HG03342 (cell line): ENCODE measurements at regions not wholly inside any gene's neighbourhood (a gene's known extent, or its start where the extent isn't known, plus 50 kb on each side); places are given as distances from the start of the nearest gene placed in this dataset.

Experiments used
- ATAC-seq: cut with Tn5 transposase; IDR thresholded peaks from one replicate; pipeline ENCODE4 v1.9.1; 2021; ENCODE audit warnings: mild to moderate bottlenecking, moderate library complexity; ENCODE audit not compliant: unreplicated experiment

- no peak for ATAC-seq
These were observed 136.7 kb upstream of the CST7 start for GRCh38 chr20:24812373-24812772.

DNA sequence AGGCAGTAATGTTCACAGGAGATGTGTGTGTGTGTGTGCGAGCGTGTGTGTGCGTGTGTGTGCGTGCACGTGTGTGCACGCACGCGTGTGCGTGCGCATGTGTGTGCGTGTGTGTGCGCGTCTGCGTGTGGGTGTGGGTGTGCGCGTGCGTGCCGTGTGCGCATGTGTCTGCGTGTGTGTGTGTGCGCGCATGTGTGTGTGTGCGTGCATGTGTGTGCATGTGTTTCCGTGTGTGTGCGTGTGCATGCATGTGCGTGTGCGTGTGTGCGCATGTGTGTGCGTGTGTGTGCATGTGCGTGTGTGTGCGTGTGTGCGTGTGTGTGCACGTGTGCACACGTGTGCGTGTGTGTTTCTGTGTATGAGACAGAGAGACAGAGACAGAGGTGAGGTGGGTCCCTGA, 136.0 kb upstream of the CST7 start:
- no peak for ATAC-seq

DNA sequence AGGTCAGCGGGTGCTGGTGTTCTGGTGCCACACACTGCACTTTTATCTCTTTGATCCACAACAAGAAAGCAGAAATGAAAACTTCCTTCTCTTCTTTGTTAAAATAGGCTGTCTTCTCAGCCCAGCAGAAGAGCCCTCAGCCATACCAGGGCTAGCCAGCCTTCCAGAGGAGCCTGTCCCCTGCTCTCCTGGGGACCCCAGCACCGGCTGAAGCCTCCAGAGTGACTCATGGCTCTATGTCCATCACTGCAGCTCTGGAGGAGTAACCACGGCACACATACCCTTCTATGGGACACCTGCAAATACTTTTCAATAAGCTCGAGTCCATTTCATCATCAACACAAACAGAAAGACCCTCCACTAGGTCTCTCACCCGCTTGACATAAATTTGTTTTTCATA, 135.6 kb upstream of the CST7 start:
- no peak for ATAC-seq

- no peak for ATAC-seq
These were observed 135.1 kb upstream of the CST7 start for GRCh38 chr20:24813936-24814335.

- ATAC-seq, result no peak
These were observed 134.4 kb upstream of the CST7 start for GRCh38 chr20:24814556-24815195.

- no peak for ATAC-seq
These were observed 133.8 kb upstream of the CST7 start for GRCh38 chr20:24815196-24815815.

DNA sequence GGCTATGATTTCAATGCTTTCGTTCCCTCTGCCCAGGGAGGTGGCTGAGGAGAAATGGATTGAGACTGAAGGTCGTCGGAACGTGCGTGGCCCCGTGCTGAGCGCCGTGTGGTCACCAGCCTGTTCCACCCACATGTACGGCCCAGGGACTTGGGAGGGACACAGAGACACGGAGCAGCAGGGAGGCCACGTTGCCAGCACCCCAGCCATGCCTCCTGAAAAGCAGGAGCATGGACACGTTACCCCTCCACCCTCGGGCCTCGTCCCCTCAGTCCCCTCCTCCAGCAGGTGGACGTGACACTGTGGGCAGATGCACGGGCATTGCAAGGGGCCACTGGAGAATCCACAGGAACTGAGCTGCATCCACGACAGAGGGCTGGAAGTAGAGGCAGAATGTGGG, 133.1 kb upstream of the CST7 start:
- no peak for ATAC-seq

DNA sequence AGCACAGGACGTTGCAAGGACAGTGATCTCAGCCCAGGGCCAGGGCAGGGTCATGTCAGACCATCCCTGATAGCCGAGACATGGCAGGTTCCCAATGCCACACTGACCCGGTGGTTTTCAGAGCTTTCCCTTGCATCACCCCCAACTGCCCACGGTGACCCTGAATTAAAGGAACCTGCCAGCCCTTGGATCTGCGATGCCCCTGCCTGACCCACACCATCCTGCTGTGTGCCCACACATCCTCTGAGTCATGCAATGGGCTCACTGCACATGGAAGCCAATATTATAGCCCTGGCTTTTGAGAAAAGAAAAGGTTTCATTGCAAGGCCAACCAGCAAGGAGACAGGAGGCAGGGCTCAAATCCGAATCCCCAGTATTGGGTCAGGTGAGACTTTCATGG, 132.6 kb upstream of the CST7 start:
- ATAC-seq, result no peak

- no peak for ATAC-seq
These were observed 132.2 kb upstream of the CST7 start for GRCh38 chr20:24816907-24817306.

DNA sequence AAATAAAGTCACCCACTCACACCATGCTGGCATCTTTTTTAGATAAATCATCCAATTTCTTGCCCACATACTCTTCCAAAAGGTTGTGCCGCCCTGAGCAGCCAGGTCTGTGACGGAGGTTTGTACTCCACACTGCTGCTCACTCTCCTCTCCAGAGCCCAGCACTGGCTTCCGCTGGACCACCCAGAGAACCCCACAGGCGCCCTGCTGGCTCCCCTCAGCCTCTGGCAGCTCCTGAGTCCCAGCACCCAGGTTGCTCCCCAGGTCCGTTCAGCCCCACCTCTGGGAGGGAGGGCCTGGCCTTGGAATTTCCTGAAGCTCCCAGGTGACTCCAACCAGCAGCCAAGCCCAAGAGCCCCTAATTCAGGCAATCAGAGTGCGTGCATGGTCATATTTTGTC, 131.7 kb upstream of the CST7 start:
- ATAC-seq, result no peak

- no peak for ATAC-seq
These were observed 131.0 kb upstream of the CST7 start for GRCh38 chr20:24818056-24818455.

DNA sequence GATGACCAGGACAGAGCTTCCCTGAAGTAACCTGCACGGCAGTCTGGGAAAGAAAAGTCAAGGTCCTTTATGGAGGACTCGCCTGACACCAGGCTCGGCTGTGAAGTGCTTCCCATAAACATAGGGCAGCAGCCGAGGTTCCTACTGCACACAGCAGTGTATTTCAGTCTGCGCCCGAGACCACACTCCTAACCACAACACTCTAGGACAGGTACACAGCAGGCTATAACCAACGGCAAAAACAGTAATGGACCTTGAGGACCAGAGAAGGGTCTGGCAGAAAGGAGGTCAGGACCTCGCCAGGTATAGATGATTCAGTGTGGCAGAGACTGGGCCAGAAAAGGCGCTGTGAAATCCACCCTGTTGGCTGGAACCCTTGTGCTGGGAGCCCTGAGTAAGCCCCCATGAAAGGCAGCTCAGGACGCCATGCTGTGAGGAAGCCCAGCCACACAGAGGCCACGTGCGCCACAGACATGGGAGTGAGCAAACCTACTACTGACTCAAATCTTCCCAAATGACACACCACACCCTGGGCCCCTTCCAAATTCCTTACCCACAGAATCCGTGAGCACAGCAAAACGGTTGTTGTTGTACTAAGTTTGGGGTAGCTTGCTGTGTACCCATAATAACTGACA, 129.6 kb upstream of the CST7 start:
- ATAC-seq, result no peak

DNA sequence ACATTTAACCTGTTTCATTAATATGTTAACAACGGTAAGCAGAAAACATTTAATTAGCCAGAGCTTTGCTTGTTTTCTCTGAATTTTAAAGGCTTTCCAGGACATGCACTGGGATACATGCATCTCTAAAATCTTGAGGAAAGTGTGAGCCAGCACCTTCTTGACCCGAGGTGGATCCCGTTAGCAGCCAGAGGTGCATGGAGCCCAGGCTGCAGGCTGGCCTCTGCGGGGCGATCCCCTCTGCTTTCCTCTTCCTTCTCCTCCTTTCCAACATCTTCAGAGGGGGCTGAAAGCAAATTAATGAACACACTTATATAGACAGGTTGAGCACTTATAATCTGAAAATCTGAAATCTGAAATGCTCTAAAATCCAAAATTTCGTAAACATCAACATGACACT, 128.7 kb upstream of the CST7 start:
- ATAC-seq, result no peak

GRCh38 chr20:24821391-24821790, 127.7 kb upstream of the CST7 start:
- ATAC-seq, result no peak

DNA sequence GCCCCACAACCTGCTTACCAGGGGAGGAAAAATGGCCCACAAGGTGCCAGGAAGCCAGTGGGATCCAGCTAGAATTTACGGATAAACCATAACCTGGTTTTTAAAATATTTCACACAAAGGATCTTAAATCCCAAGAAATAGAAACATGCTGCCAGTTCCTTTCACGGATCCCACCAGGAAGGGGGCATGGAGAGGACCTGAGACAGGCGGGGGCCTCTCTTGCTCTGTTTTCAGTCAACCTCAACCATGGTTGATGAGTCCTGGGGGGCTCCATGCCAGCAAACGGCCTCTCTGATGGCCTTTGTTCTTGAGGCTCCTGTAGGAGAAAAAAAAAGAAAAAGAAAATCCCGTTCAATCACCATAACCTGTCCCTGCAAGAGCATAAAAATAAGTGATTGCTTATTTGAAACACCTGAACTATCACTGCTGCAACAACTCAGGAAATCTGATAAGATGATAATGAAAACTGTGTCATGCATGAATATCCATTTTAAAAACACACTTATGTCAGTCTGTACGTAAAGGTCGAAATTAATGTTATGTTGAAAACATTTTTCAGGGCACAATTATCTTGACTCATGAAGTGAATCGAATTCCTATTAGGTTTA, 125.8 kb upstream of the CST7 start:
- no peak for ATAC-seq

GRCh38 chr20:24823989-24824693, 124.9 kb upstream of the CST7 start:
- no peak for ATAC-seq

DNA sequence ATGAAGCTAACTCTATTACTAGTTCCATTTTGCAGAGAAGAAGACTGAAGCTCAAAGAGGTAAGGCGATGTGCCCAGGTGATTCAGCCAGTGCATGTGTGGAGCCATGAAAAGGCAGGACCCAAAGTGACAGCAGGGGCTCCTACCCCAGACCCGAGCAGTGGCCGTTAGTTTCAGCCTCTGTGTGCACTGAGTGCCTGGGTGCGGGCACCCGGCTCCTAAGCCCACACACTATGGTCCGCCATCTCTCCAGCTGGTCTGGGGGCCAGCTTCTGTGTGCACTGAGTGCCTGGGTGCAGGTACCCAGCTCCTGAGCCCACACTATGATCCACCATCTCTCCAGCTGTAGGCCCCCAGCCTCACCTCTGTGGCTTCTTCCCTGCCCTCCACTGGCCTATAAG, 123.5 kb upstream of the CST7 start:
- ATAC-seq, result no peak

GRCh38 chr20:24827603-24828295, 121.3 kb upstream of the CST7 start:
- no peak for ATAC-seq

- ATAC-seq, result no peak
These were observed 119.9 kb upstream of the CST7 start for GRCh38 chr20:24828992-24829648.

DNA sequence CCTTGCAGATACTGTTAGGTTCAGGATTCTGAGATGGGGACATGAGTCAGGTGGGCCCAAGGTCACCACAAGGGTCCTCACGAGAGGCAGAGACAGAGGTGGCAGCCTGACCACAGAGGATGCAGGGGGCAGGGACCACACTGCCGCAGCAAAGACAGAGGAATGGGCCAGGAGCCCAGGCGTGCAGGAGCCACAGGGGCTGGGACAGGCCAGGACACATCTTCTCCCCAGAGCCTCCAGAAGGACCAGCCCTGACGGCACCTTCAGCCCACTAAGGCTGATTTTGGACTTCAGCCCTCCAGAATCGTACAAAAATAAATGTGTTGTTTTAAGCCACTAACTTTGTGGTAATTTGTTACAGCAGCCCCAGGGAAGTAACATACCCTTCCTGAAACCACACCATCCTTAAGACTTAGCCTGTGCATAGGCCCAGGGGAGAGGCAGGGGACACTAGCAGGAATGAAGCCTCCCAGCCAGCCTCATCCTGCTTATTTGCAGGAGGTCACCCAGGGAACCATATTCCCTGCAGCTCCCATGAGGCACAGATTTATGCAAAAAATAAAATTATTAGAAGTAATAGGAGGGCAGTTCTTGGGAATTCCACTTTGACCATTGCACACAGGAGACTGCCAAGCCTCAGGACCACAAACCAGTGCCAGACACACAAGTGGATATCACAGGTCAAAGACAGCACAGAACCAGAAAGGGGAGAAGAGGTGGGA, 119.3 kb upstream of the CST7 start:
- no peak for ATAC-seq
